GM19351 (cell line): ENCODE measurements at regions not wholly inside any gene's neighbourhood (a gene's known extent, or its start where the extent isn't known, plus 50 kb on each side); places are given as distances from the start of the nearest gene placed in this dataset.
"Not testable (repeated sequence)": the region's sequence is repeated elsewhere in the genome, so short reads cannot be mapped to it uniquely, and the experiment has no call there.

ENCODE experiments used
- ATAC-seq: cut with Tn5 transposase; IDR thresholded peaks from one replicate; pipeline ENCODE4 v1.9.1; 2021; ENCODE audit warnings: mild to moderate bottlenecking, moderate library complexity; ENCODE audit not compliant: unreplicated experiment

- ATAC-seq, result no peak
These were observed 102.0 kb downstream of the HNMT start for GRCh38 chr2:138066139-138066806.

GRCh38 chr2:138066841-138067240 lies 102.6 kb downstream of the HNMT start:
- ATAC-seq, result no peak

- not testable (repeated sequence) for ATAC-seq
These were observed 104.4 kb downstream of the HNMT start for GRCh38 chr2:138068669-138069068.

- ATAC-seq, result not testable (repeated sequence)
These were observed 106.9 kb downstream of the HNMT start for GRCh38 chr2:138071042-138071719.

- no peak for ATAC-seq
These were observed 107.7 kb downstream of the HNMT start for GRCh38 chr2:138071720-138072719.

GRCh38 chr2:138078153-138078552 lies 113.9 kb downstream of the HNMT start:
- no peak for ATAC-seq

GRCh38 chr2:138079976-138080375 lies 115.7 kb downstream of the HNMT start:
- no peak for ATAC-seq

GRCh38 chr2:138081225-138082073 lies 117.2 kb downstream of the HNMT start:
- ATAC-seq, result no peak

GRCh38 chr2:138084206-138084605 lies 119.9 kb downstream of the HNMT start:
- no peak for ATAC-seq

GRCh38 chr2:138085441-138085840 lies 121.2 kb downstream of the HNMT start:
- not testable (repeated sequence) for ATAC-seq

- ATAC-seq, result no peak
These were observed 122.3 kb downstream of the HNMT start for GRCh38 chr2:138086576-138086975.

GRCh38 chr2:138087751-138088593 lies 123.7 kb downstream of the HNMT start:
- no peak for ATAC-seq

- peak; percentile 92 for ATAC-seq
These were observed 126.1 kb downstream of the HNMT start for GRCh38 chr2:138090330-138090729.

GRCh38 chr2:138093455-138093854 lies 129.2 kb downstream of the HNMT start:
- ATAC-seq, result no peak

- no peak for ATAC-seq
These were observed 129.8 kb downstream of the HNMT start for GRCh38 chr2:138094031-138094430.

GRCh38 chr2:138095336-138095735 lies 131.1 kb downstream of the HNMT start:
- no peak for ATAC-seq

GRCh38 chr2:138099288-138099687 lies 135.0 kb downstream of the HNMT start:
- not testable (repeated sequence) for ATAC-seq

GRCh38 chr2:138101718-138102117 lies 137.4 kb downstream of the HNMT start:
- ATAC-seq, result no peak

- ATAC-seq, result no peak
These were observed 138.4 kb downstream of the HNMT start for GRCh38 chr2:138102664-138103063.

GRCh38 chr2:138103156-138103555 lies 138.9 kb downstream of the HNMT start:
- ATAC-seq, result no peak
